Prostate gland (tissue), 2 donors: ENCODE measurements at regions not wholly inside any gene's neighbourhood (a gene's known extent, or its start where the extent isn't known, plus 50 kb on each side); places are given as distances from the start of the nearest gene placed in this dataset.

Experiments used
- POLR2AphosphoS5 ChIP-seq: sonication (generic); formaldehyde crosslinking; IDR thresholded peaks from one replicate; pipeline ENCODE4 v1.6.1; 2017; ENCODE audit warnings: antibody characterized with exemption
- TF ChIP-seq, protein P1 (sequence below), 4 experiments: fragments of 200-600 bp in 2 of 4; fragments of 450-650 bp in 2 of 4; sonication (generic) in 2 of 4; IDR thresholded peaks; 1 replicate in 3 of 4; 2 replicates in 1 of 4; pipeline ENCODE4 v1.5.1; 2016 to 2019; ENCODE audit warnings: antibody characterized with exemption in 4 of 4, mild to moderate bottlenecking in 2 of 4, moderate library complexity in 2 of 4

DNA sequence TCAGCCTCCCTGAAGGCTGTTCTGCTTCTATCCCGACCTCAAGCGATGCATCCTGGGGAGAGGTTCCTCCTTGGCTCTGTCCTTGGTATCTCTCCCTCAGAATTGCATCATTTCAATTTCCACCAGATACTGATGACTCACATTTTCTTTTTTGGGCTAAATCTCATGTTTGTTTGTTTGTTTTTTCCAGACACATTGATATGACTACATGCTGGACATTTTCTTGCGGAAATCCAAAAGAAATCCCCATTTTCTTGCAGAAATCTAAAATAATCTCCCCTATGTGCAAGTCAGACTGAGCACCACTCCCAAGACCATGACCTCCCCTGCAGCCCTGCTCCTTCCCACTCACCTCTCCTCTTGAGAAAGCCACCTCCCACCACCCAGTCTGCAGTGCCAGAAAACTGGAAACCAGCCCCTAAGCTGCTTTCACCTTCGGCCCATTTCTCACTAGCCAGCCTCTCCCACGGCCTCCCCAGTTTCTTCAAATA, 260.2 kb upstream of the PRKCQ start:
- TF ChIP-seq, protein P1, sequence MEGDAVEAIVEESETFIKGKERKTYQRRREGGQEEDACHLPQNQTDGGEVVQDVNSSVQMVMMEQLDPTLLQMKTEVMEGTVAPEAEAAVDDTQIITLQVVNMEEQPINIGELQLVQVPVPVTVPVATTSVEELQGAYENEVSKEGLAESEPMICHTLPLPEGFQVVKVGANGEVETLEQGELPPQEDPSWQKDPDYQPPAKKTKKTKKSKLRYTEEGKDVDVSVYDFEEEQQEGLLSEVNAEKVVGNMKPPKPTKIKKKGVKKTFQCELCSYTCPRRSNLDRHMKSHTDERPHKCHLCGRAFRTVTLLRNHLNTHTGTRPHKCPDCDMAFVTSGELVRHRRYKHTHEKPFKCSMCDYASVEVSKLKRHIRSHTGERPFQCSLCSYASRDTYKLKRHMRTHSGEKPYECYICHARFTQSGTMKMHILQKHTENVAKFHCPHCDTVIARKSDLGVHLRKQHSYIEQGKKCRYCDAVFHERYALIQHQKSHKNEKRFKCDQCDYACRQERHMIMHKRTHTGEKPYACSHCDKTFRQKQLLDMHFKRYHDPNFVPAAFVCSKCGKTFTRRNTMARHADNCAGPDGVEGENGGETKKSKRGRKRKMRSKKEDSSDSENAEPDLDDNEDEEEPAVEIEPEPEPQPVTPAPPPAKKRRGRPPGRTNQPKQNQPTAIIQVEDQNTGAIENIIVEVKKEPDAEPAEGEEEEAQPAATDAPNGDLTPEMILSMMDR (IDR thresholded peaks at IDR 0.05), result no peak
- TF ChIP-seq POLR2AphosphoS5, result no peak
